ENCODE measurements at regions not wholly inside any gene's neighbourhood (a gene's known extent, or its start where the extent isn't known, plus 50 kb on each side); places are given as distances from the start of the nearest gene placed in this dataset.

DNA sequence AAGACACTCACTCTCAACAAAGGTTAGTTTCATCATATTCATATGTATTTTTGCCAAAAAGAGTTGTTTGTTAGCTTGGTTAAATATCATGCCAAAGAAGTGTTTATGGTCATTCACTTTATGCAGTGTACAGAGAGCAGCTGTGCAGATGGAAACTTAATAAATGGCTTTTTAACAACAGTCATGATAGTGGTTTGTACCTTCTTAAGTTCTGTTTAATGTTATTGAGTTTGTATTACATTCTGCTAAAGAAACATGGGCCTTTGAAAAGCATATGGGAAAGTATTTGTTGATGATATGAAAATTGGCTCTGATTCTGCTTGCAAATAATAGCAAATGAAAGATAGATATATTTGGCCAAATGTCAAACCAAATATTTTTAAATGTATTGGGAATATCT, 607.3 kb downstream of the NCAM2 start:
- no peak for DNase-seq (ENCODE audit: low spot score)

DNA sequence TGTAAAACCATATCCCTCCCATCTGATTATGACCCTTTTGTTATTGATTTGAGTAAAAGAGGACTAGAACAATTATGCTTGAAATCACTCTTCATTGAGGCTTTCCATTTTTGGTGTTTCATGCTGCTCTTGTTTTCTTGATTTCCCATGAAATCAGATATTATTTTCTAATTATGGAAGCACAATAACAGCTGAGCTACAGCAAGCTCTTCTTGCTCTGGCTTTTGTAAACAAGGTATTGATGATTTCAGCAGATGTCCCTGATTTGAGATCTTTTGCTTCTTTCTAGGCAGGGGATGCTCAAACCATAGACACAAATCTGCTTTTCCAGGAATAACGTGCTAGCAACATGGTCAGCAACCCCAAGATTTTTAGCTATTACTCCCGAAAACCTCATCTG, 607.8 kb downstream of the NCAM2 start:
- DNase-seq (ENCODE audit: low spot score): no peak

DNA sequence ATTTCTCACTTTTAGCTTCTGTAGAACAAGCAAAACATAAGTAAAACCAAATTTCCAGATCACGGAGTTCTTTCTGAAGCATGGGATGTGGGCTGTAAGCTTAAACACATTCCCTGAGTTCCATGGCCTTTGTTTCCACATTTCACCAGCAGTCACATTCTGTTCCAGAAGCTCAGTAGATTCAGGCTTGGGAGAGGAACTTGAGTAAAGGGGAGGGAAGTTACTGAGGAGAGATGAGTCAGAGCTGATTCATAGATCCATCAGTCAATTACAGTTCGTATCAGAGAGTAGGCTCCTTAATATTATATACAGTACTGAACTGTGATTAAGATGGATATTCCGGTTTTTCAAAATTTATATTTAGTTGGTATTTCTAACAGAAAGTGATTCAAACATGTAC, 614.3 kb downstream of the NCAM2 start:
- no peak for DNase-seq (ENCODE audit: low spot score)

GRCh38 chr21:21614966-21615365, 616.8 kb downstream of the NCAM2 start:
- no peak for DNase-seq (ENCODE audit: low spot score)

- no peak for DNase-seq (ENCODE audit: low spot score)
Observed at GRCh38 chr21:21622460-21623234, 624.4 kb downstream of the NCAM2 start.

- DNase-seq (ENCODE audit: low spot score): no peak
Observed at GRCh38 chr21:21624674-21625073, 626.5 kb downstream of the NCAM2 start.

GRCh38 chr21:21631961-21632360, 633.8 kb downstream of the NCAM2 start:
- peak; percentile 88 for DNase-seq (ENCODE audit: low spot score)

GRCh38 chr21:21632926-21633325, 634.7 kb downstream of the NCAM2 start:
- no peak for DNase-seq (ENCODE audit: low spot score)

DNA sequence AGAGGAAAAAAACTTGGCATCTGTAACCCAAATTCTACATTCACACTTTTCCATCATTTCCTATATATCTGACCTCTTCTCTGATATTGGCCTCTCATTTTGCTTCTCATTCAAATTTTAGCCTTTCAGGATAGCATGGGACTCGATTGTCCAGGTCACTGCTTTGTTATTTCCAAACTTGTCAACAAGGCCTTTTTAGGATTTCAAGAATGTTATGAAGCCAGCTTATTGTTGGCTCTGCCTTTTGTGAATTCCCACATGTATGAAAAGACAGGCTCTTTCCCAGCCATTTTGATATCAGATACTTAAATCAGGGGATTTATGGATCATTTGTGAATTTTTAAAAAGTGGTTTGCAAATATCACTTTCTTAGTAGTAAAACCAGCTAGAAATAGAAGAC, 663.5 kb downstream of the NCAM2 start:
- no peak for DNase-seq (ENCODE audit: low spot score)

DNA sequence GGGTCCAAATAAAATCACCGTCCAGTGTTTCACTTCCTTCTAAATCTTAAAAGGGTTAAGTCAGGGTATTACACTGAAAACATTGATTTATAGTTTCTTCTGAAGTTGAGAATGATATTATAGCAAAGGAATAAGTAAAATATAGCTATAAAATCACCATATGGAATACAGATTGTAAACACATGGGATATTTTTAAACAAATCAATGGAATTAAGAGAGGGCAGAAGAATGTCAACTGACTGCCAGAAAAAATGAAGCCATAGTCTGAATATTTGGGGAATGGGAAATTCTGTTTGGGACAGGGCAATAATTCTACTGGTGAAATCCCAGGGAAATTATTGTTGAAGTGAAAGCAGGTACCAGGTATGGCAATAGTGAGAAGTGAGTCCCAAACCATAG, 664.6 kb downstream of the NCAM2 start:
- no peak for DNase-seq (ENCODE audit: low spot score)

GRCh38 chr21:21664871-21665270, 666.7 kb downstream of the NCAM2 start:
- no peak for DNase-seq (ENCODE audit: low spot score)

DNA sequence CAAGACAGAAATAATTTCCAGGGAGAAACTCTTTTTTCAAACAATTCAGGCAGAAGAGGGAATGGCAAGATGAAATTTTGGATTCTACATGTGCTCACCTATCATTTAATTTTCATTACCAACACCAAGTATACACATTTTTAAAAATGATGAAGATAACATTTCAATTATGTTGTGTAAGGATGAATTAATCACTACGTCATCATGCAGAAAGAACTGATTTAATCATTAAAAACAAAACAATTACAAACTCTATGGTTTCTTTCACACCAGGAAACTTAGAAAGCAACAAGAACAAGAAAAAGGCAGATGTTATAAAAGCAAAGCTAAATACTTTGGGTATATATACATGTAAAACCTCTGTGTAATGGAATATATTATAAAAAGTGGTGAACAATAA, 668.5 kb downstream of the NCAM2 start:
- no peak for DNase-seq (ENCODE audit: low spot score)

DNA sequence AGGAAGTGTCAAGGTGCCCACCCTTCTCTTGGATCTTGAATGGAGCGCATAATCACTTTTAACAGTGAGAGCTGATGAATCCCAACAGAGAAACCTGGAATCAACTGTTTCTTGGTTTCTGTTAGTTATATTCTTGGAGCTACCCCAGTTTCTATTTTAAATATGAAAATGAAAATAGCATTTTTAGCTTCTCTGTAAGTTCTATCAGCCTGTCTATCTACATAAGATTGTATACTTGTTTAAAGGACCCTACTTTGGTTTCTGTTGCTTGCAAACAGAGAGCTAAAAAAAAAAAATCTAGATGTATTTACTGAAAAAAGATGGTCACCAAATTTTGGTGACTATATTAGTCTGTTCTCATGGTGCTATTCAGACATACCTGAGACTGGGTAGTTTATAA, 670.0 kb downstream of the NCAM2 start:
- DNase-seq (ENCODE audit: low spot score): no peak

GRCh38 chr21:21673959-21674358, 675.8 kb downstream of the NCAM2 start:
- no peak for DNase-seq (ENCODE audit: low spot score)

- no peak for DNase-seq (ENCODE audit: low spot score)
Observed at GRCh38 chr21:21675601-21676000, 677.4 kb downstream of the NCAM2 start.

DNA sequence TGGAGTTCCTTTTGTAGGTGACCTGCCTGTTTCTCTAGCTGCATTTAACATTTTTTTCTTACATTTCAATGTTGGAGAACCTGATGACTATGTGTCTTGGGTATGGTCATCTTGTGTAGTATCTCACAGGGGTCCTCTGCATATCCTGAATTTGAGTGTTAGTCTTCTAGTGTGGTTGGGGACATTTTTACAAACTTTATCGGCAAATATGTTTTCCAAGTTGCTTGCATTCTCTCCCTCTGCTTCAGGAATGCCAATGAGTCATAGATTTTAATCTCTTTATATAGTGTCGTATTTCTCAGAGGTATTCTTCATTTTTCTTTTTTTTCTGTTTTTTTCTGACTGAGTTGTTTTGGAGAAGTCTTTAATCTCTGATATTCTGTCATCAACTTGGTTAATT, 684.0 kb downstream of the NCAM2 start:
- DNase-seq (ENCODE audit: low spot score): no peak

GRCh38 chr21:21688889-21689288, 690.7 kb downstream of the NCAM2 start:
- peak; percentile 15 for DNase-seq (ENCODE audit: low spot score)

DNA sequence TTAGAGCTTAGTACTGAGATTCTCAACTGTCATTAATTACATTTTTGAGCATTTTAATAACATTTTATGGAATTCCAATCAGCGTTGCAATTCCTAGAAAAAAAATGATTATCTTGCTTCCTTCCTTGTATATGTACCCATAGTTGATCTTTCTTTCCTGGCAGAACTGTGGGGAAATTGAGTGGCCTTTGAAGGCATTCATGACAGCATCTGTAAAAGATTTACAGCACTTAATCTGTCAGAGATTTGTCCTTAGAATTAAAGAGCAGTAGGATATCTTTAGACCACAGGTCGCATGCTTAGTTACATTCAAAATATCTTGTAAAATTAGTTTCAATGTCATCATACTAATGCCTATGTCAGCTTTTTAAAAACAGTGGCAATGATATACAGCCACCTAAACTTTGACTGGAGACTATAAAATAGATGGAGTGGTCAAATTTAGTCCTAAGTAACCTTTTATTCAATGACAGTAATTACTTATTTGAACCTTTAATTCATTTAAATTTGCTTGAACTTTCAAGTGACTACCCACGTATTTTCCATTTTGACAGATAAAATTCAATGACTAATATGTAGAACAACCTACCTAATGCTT, 692.0 kb downstream of the NCAM2 start:
- no peak for DNase-seq (ENCODE audit: low spot score)

- no peak for DNase-seq (ENCODE audit: low spot score)
Observed at GRCh38 chr21:21712748-21713520, 714.7 kb downstream of the NCAM2 start.

DNA sequence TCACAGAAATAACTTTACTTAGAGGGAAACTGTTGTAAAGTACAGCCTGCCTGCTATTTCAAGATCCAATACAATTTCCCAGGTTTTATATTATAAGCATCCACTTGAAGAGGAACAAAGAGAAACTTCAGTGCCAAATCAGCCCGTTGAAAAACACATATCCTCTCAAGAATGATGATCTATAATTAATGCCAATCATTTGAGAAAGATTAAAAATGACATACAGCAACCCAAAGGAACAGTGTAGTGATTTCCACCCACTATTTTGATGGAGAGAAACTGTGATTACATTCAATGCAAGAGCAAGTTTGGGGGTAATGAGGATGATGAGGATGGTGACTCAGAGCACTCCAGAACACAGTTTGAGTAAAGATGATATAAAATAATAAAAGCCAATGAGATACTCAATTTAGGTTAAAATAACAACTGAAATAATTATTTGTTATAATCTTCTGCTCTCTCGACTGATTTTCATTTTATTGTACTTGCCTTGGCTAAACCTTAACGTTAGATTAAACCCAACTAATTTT, 715.5 kb downstream of the NCAM2 start:
- DNase-seq (ENCODE audit: low spot score): no peak

GRCh38 chr21:21714426-21714825, 716.2 kb downstream of the NCAM2 start:
- DNase-seq (ENCODE audit: low spot score): no peak

GRCh38 chr21:21715266-21715969, 717.2 kb downstream of the NCAM2 start:
- no peak for DNase-seq (ENCODE audit: low spot score)

Measured in mucosa of gallbladder (tissue), 1 donor.